HL-60 (cell line): ENCODE measurements at regions not wholly inside any gene's neighbourhood (a gene's known extent, or its start where the extent isn't known, plus 50 kb on each side); places are given as distances from the start of the nearest gene placed in this dataset.

Experiments used
- GABPA ChIP-seq: IDR thresholded peaks from 2 replicates; pipeline ENCODE4 v1.6.1; 2012; ENCODE audit warnings: low read depth
- POLR2AphosphoS5 ChIP-seq: IDR thresholded peaks from 2 replicates; pipeline ENCODE4 v1.6.1; 2012; ENCODE audit warnings: low read depth
- REST ChIP-seq: IDR thresholded peaks from 2 replicates; pipeline ENCODE4 v1.6.1; 2012; ENCODE audit warnings: low read depth; ENCODE audit not compliant: insufficient replicate concordance
- SPI1 ChIP-seq: IDR thresholded peaks from 2 replicates; pipeline ENCODE4 v1.6.1; 2012; ENCODE audit warnings: low read depth, mild to moderate bottlenecking, borderline replicate concordance
- TF ChIP-seq, protein P1 (sequence below): IDR thresholded peaks from one replicate; pipeline ENCODE4 v1.5.1; 2011; ENCODE audit warnings: low read length, control low read depth, inconsistent platforms; ENCODE audit not compliant: insufficient read depth

DNA sequence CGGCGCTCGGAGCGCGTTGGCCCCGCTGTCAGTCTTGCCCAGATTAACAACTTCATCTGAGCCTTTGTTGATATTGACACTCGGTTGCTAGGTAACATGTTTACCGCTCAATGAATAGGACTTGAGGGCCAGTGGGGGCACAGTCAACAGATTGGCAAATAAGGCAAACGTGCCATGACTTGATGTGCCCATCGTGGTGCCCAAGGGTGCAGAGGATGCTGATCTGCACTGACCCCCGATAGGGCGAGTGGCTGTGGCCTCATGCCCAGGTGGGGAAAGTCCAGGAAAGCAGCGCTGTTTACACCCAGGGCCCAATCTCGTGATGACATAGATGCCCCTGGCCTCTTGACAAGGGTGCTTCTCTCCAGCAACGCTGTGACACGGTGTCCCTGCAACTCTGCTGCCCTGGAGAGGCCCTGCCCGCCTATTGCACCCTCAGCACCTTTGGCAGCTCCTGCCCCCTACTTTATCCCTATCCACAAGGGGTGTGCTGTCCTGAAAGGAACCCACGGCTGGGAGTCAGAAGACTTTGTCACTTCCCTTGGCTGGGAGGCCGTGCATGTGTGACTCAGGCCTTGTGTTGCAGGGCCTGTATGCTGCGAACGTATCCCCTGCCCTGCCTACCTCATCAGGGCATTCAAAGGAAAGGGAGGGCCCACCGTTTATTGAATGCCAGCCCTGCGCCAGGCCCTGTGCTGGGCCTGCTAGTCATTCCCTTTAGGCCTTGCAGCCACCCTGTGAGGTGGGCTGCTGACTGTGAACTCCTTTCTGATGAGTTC lies 158.0 kb downstream of the INHBB start:
- TF ChIP-seq, protein P1, sequence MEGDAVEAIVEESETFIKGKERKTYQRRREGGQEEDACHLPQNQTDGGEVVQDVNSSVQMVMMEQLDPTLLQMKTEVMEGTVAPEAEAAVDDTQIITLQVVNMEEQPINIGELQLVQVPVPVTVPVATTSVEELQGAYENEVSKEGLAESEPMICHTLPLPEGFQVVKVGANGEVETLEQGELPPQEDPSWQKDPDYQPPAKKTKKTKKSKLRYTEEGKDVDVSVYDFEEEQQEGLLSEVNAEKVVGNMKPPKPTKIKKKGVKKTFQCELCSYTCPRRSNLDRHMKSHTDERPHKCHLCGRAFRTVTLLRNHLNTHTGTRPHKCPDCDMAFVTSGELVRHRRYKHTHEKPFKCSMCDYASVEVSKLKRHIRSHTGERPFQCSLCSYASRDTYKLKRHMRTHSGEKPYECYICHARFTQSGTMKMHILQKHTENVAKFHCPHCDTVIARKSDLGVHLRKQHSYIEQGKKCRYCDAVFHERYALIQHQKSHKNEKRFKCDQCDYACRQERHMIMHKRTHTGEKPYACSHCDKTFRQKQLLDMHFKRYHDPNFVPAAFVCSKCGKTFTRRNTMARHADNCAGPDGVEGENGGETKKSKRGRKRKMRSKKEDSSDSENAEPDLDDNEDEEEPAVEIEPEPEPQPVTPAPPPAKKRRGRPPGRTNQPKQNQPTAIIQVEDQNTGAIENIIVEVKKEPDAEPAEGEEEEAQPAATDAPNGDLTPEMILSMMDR = no peak
- TF ChIP-seq REST (no peak), POLR2AphosphoS5 (no peak), SPI1 (no peak), GABPA (no peak)
